ENCODE measurements at regions not wholly inside any gene's neighbourhood (a gene's known extent, or its start where the extent isn't known, plus 50 kb on each side); places are given as distances from the start of the nearest gene placed in this dataset.

- TF ChIP-seq TAF1 (IDR thresholded peaks at IDR 0.05; ENCODE audit: borderline replicate concordance, low read depth, low read length) (no peak), POLR2AphosphoS5 (IDR thresholded peaks at IDR 0.05; ENCODE audit: low read depth, low read length) (no peak), POLR2A (IDR thresholded peaks at IDR 0.05; ENCODE audit: low read depth, low read length) (no peak)
- no peak for FAIRE-seq
- no peak for DNase-seq (ENCODE audit: insufficient read length)
These were observed 127.8 kb upstream of the TIAM1 start for GRCh38 chr21:31471865-31472264.

- FAIRE-seq = no peak
- TF ChIP-seq POLR2AphosphoS5 (IDR thresholded peaks at IDR 0.05; ENCODE audit: low read depth, low read length) (no peak), POLR2A (IDR thresholded peaks at IDR 0.05; ENCODE audit: low read depth, low read length) (no peak), TAF1 (IDR thresholded peaks at IDR 0.05; ENCODE audit: borderline replicate concordance, low read depth, low read length) (no peak)
- no peak for DNase-seq (ENCODE audit: insufficient read length)
These were observed 127.0 kb upstream of the TIAM1 start for GRCh38 chr21:31470896-31471694.

- FAIRE-seq (no peak), DNase-seq (ENCODE audit: insufficient read length) (no peak)
- TF ChIP-seq POLR2AphosphoS5 (IDR thresholded peaks at IDR 0.05; ENCODE audit: low read depth, low read length) = no peak
- TF ChIP-seq POLR2A (IDR thresholded peaks at IDR 0.05; ENCODE audit: low read depth, low read length) = no peak
- TF ChIP-seq TAF1 (IDR thresholded peaks at IDR 0.05; ENCODE audit: borderline replicate concordance, low read depth, low read length) = no peak
These were observed 116.9 kb upstream of the TIAM1 start for GRCh38 chr21:31460980-31461379.

- TF ChIP-seq TAF1 (IDR thresholded peaks at IDR 0.05; ENCODE audit: borderline replicate concordance, low read depth, low read length) = no peak
- TF ChIP-seq POLR2AphosphoS5 (IDR thresholded peaks at IDR 0.05; ENCODE audit: low read depth, low read length) = no peak
- no peak for TF ChIP-seq POLR2A (IDR thresholded peaks at IDR 0.05; ENCODE audit: low read depth, low read length)
- DNase-seq (ENCODE audit: insufficient read length) (no peak), FAIRE-seq (no peak)
These were observed 115.4 kb upstream of the TIAM1 start for GRCh38 chr21:31459457-31459856.

GRCh38 chr21:31457675-31458074 lies 113.6 kb upstream of the TIAM1 start:
- FAIRE-seq (no peak), DNase-seq (ENCODE audit: insufficient read length) (no peak)
- TF ChIP-seq TAF1 (IDR thresholded peaks at IDR 0.05; ENCODE audit: borderline replicate concordance, low read depth, low read length) (no peak), POLR2AphosphoS5 (IDR thresholded peaks at IDR 0.05; ENCODE audit: low read depth, low read length) (no peak), POLR2A (IDR thresholded peaks at IDR 0.05; ENCODE audit: low read depth, low read length) (no peak)

GRCh38 chr21:31456201-31456600 lies 112.1 kb upstream of the TIAM1 start:
- TF ChIP-seq TAF1 (IDR thresholded peaks at IDR 0.05; ENCODE audit: borderline replicate concordance, low read depth, low read length) (no peak), POLR2AphosphoS5 (IDR thresholded peaks at IDR 0.05; ENCODE audit: low read depth, low read length) (no peak), POLR2A (IDR thresholded peaks at IDR 0.05; ENCODE audit: low read depth, low read length) (no peak)
- no peak for FAIRE-seq
- DNase-seq (ENCODE audit: insufficient read length) = no peak

GRCh38 chr21:31455506-31455905 lies 111.4 kb upstream of the TIAM1 start:
- TF ChIP-seq POLR2A (IDR thresholded peaks at IDR 0.05; ENCODE audit: low read depth, low read length) (no peak), TAF1 (IDR thresholded peaks at IDR 0.05; ENCODE audit: borderline replicate concordance, low read depth, low read length) (no peak), POLR2AphosphoS5 (IDR thresholded peaks at IDR 0.05; ENCODE audit: low read depth, low read length) (no peak)
- DNase-seq (ENCODE audit: insufficient read length) = no peak
- FAIRE-seq = no peak

GRCh38 chr21:31450980-31451379 lies 106.9 kb upstream of the TIAM1 start:
- DNase-seq (ENCODE audit: insufficient read length) (no peak), FAIRE-seq (no peak)
- TF ChIP-seq POLR2AphosphoS5 (IDR thresholded peaks at IDR 0.05; ENCODE audit: low read depth, low read length) = no peak
- no peak for TF ChIP-seq TAF1 (IDR thresholded peaks at IDR 0.05; ENCODE audit: borderline replicate concordance, low read depth, low read length)
- TF ChIP-seq POLR2A (IDR thresholded peaks at IDR 0.05; ENCODE audit: low read depth, low read length) = no peak

GRCh38 chr21:31449921-31450535 lies 106.0 kb upstream of the TIAM1 start:
- DNase-seq (ENCODE audit: insufficient read length) = no peak
- no peak for TF ChIP-seq POLR2AphosphoS5 (IDR thresholded peaks at IDR 0.05; ENCODE audit: low read depth, low read length)
- no peak for TF ChIP-seq POLR2A (IDR thresholded peaks at IDR 0.05; ENCODE audit: low read depth, low read length)
- no peak for TF ChIP-seq TAF1 (IDR thresholded peaks at IDR 0.05; ENCODE audit: borderline replicate concordance, low read depth, low read length)
- FAIRE-seq = no peak

GRCh38 chr21:31448496-31448895 lies 104.4 kb upstream of the TIAM1 start:
- DNase-seq (ENCODE audit: insufficient read length) (no peak), FAIRE-seq (no peak)
- TF ChIP-seq POLR2A (IDR thresholded peaks at IDR 0.05; ENCODE audit: low read depth, low read length) (no peak), TAF1 (IDR thresholded peaks at IDR 0.05; ENCODE audit: borderline replicate concordance, low read depth, low read length) (no peak), POLR2AphosphoS5 (IDR thresholded peaks at IDR 0.05; ENCODE audit: low read depth, low read length) (no peak)

- TF ChIP-seq TAF1 (IDR thresholded peaks at IDR 0.05; ENCODE audit: borderline replicate concordance, low read depth, low read length) (no peak), POLR2AphosphoS5 (IDR thresholded peaks at IDR 0.05; ENCODE audit: low read depth, low read length) (no peak), POLR2A (IDR thresholded peaks at IDR 0.05; ENCODE audit: low read depth, low read length) (no peak)
These were observed 103.4 kb upstream of the TIAM1 start for GRCh38 chr21:31447505-31447904.

More at GRCh38 chr21:31447505-31447904, 103.4 kb upstream of the TIAM1 start:
- FAIRE-seq (no peak), DNase-seq (ENCODE audit: insufficient read length) (no peak)
